H1 (cell line): ENCODE measurements at regions not wholly inside any gene's neighbourhood (a gene's known extent, or its start where the extent isn't known, plus 50 kb on each side); places are given as distances from the start of the nearest gene placed in this dataset.

Experiments used
- CEBPB ChIP-seq: IDR thresholded peaks from 2 replicates; pipeline ENCODE4 v1.6.1; 2012; ENCODE audit warnings: low read depth, low read length
- EGR1 ChIP-seq: IDR thresholded peaks from 2 replicates; pipeline ENCODE4 v1.6.1; 2011; ENCODE audit warnings: low read depth, low read length, borderline replicate concordance
- HDAC6 ChIP-seq: IDR thresholded peaks from one replicate; pipeline ENCODE4 v1.7.1; 2012; ENCODE audit warnings: low read depth, mild to moderate bottlenecking, inconsistent platforms, low read length, moderate library complexity
- POLR2A ChIP-seq, 2 experiments: IDR thresholded peaks; 1 replicate in 1 of 2; 2 replicates in 1 of 2; pipeline ENCODE4 v1.6.1; 2011; ENCODE audit warnings: low read depth in 2 of 2, low read length in 2 of 2, mild to moderate bottlenecking in 2 of 2; ENCODE audit errors: control extremely low read depth in 1 of 2
- SP1 ChIP-seq: IDR thresholded peaks from 2 replicates; pipeline ENCODE4 v1.6.1; 2011; ENCODE audit warnings: low read depth, low read length
- TEAD4 ChIP-seq: IDR thresholded peaks from 2 replicates; pipeline ENCODE4 v1.6.1; 2012; ENCODE audit warnings: low read depth, low read length, inconsistent platforms, mixed read lengths
- TF ChIP-seq, protein P1 (sequence below): IDR thresholded peaks from 2 replicates; pipeline ENCODE4 v1.6.1; 2012; ENCODE audit warnings: low read length, inconsistent platforms
- TF ChIP-seq, protein P2 (sequence below): IDR thresholded peaks from 2 replicates; pipeline ENCODE4 v1.6.1; 2011; ENCODE audit warnings: low read length, improper control_type of control experiment

DNA sequence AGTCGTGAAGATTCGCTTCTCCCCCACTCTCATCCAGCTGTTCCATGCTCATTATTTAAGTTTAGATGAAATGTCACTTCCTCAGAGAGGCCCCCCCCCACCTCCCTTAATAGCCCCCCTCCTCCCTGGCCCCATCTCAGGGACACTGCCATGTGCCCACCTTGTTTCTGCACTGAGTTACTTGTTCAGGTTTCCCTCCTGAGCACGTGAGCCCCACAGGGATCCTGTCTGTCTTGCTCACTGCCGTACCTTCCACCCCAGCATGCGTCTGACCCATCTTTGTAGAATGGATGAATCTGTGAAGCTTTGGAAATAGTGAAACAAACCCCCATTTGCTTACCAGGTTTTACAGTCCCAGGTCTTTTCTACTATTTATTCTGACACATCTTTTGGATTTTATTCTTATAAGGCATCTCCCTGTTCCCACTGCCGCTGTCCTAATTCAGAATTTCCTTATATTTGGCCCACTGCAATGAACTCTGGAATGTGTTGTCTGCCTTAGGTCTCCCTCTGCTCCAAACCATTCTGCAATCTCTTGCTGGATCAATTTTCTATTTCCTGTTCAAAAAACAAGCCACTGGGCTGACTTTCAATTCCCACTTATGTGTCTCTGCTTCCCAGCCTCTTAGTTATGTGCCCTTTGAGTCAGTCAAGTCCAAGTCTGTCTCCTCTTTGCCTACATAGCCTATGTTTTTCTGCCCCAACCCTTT, 136.5 kb upstream of the ECI2 start (continued):
- TF ChIP-seq, protein P1, sequence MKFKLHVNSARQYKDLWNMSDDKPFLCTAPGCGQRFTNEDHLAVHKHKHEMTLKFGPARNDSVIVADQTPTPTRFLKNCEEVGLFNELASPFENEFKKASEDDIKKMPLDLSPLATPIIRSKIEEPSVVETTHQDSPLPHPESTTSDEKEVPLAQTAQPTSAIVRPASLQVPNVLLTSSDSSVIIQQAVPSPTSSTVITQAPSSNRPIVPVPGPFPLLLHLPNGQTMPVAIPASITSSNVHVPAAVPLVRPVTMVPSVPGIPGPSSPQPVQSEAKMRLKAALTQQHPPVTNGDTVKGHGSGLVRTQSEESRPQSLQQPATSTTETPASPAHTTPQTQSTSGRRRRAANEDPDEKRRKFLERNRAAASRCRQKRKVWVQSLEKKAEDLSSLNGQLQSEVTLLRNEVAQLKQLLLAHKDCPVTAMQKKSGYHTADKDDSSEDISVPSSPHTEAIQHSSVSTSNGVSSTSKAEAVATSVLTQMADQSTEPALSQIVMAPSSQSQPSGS, result no peak
- TF ChIP-seq POLR2A (IDR thresholded peaks at IDR 0.05; ENCODE audit: control extremely low read depth in 1 of 2, low read depth in 2 of 2, low read length in 2 of 2) (no peak), TEAD4 (no peak), CEBPB (no peak), HDAC6 (no peak), EGR1 (no peak), SP1 (no peak)
- TF ChIP-seq, protein P2, sequence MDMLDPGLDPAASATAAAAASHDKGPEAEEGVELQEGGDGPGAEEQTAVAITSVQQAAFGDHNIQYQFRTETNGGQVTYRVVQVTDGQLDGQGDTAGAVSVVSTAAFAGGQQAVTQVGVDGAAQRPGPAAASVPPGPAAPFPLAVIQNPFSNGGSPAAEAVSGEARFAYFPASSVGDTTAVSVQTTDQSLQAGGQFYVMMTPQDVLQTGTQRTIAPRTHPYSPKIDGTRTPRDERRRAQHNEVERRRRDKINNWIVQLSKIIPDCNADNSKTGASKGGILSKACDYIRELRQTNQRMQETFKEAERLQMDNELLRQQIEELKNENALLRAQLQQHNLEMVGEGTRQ, result no peak
